ENCODE measurements at regions not wholly inside any gene's neighbourhood (a gene's known extent, or its start where the extent isn't known, plus 50 kb on each side); places are given as distances from the start of the nearest gene placed in this dataset.

DNA sequence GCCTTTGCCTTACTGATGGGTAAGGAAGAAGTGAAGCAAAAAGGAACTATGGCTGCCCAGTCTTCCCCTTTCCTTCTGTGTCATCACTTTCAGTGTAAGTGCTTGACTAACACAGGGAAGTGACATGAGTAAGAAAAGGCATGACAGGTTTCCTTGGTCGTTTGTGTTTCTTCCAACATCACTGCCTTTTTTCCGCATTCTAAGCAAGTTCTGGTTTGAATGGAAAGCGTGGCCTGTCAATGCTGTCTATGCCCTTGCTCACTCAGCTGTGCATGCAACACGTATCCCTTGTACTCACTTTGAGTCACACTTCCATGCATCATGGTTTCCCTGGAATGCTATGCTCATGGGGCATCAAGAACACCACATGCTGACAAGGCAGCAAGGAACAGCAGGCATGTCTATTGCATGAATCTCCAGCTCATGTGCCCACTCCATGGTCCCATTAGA is 111.8 kb downstream of the OAT start:
- no peak overlapping the region for H3K56ac ChIP-seq (ENCODE audit: insufficient read length, low read depth, low read length)
- Mint-ChIP-seq H3K4me3 (no peak overlapping the region), H3K4me1 (no peaks in the 10 kb centered on the region), H3K9me3 (peaks cover 0 to 4% of the 10 kb centered on the region in 2 experiments; a peak in 1 of 5 replicates), H3K27me3 (ENCODE audit: low read depth) (peaks cover 2% of the 10 kb centered on the region), H3K36me3 (ENCODE audit: insufficient read depth in 1 of 3, low read depth in 3 of 3) (no peaks in the 10 kb centered on the region), H3K27ac (no peak overlapping the region)
- H2AFZ ChIP-seq (ENCODE audit: low read length): no peak overlapping the region
- no peak overlapping the region for H3K27ac ChIP-seq (ENCODE audit: insufficient read length, low read depth, low read length)
- H2AK5ac ChIP-seq (ENCODE audit: insufficient read length, low read length): no peak overlapping the region
- no peak overlapping the region for H2BK5ac ChIP-seq (ENCODE audit: insufficient read length, low read length)
- H4K91ac ChIP-seq (ENCODE audit: insufficient read length, low read depth, low read length): no peak overlapping the region
- WGBS (ENCODE audit: extremely low coverage, insufficient read length, low lambda C conversion rate): no CpG with 5 or more reads among the region's 4 CpGs
- H3K9me3 ChIP-seq (ENCODE audit: control insufficient read depth, low read depth, low read length): no peaks in the 10 kb centered on the region
- H3T11ph ChIP-seq (ENCODE audit: low read length): no peak overlapping the region
- H3K18ac ChIP-seq (ENCODE audit: insufficient read length, low read depth, low read length): no peak overlapping the region
- H3K9ac ChIP-seq (ENCODE audit: extremely low read depth, insufficient read length, low read length): no peak overlapping the region
- H2BK20ac ChIP-seq (ENCODE audit: low read depth, low read length, poor library complexity, severe bottlenecking): no peak overlapping the region
- no peaks in the 10 kb centered on the region for H4K20me1 ChIP-seq (ENCODE audit: control insufficient read depth, insufficient read depth, insufficient read length)
- H3K23me2 ChIP-seq (ENCODE audit: insufficient read length, low read depth, low read length, poor library complexity, severe bottlenecking): no peaks in the 10 kb centered on the region
- no peak overlapping the region for H2BK12ac ChIP-seq (ENCODE audit: insufficient read length, low read depth, low read length)
- H3K14ac ChIP-seq (ENCODE audit: insufficient read depth, low read length): no peak overlapping the region
- no peak overlapping the region for H3K23ac ChIP-seq (ENCODE audit: insufficient read length, low read depth, low read length)
- H2BK120ac ChIP-seq (ENCODE audit: low read depth, low read length, poor library complexity, severe bottlenecking): no peak overlapping the region
- no peak overlapping the region for H3K4me2 ChIP-seq (ENCODE audit: insufficient read depth, insufficient read length, low read length)
- no peak overlapping the region for H2BK15ac ChIP-seq (ENCODE audit: low read depth, low read length)
- no peaks in the 10 kb centered on the region for H3K79me2 ChIP-seq (ENCODE audit: insufficient read depth, low read length)
- no peaks in the 10 kb centered on the region for H3K4me1 ChIP-seq (ENCODE audit: insufficient read depth, low read length)
- no peak for DNase-seq
- no peaks in the 10 kb centered on the region; the same call in 1 of the 2 replicates for H3K27me3 ChIP-seq (ENCODE audit: insufficient read depth, low read length)
- H3K79me1 ChIP-seq (ENCODE audit: insufficient read depth, low read depth, low read length, poor library complexity, severe bottlenecking): no peaks in the 10 kb centered on the region
- no peak overlapping the region for H4K8ac ChIP-seq (replicated peaks; ENCODE audit: insufficient read length, low read depth, low read length)
- TF ChIP-seq, protein P1, sequence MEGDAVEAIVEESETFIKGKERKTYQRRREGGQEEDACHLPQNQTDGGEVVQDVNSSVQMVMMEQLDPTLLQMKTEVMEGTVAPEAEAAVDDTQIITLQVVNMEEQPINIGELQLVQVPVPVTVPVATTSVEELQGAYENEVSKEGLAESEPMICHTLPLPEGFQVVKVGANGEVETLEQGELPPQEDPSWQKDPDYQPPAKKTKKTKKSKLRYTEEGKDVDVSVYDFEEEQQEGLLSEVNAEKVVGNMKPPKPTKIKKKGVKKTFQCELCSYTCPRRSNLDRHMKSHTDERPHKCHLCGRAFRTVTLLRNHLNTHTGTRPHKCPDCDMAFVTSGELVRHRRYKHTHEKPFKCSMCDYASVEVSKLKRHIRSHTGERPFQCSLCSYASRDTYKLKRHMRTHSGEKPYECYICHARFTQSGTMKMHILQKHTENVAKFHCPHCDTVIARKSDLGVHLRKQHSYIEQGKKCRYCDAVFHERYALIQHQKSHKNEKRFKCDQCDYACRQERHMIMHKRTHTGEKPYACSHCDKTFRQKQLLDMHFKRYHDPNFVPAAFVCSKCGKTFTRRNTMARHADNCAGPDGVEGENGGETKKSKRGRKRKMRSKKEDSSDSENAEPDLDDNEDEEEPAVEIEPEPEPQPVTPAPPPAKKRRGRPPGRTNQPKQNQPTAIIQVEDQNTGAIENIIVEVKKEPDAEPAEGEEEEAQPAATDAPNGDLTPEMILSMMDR (conservative IDR thresholded peaks at IDR 0.05): no peak
- H3K4ac ChIP-seq (ENCODE audit: low read depth, low read length): no peak overlapping the region
- H4K5ac ChIP-seq (ENCODE audit: insufficient read length, low read depth, low read length): no peak overlapping the region
